ENCODE measurements at regions not wholly inside any gene's neighbourhood (a gene's known extent, or its start where the extent isn't known, plus 50 kb on each side); places are given as distances from the start of the nearest gene placed in this dataset.
"Not testable (repeated sequence)": the region's sequence is repeated elsewhere in the genome, so short reads cannot be mapped to it uniquely, and the experiment has no call there.

DNA sequence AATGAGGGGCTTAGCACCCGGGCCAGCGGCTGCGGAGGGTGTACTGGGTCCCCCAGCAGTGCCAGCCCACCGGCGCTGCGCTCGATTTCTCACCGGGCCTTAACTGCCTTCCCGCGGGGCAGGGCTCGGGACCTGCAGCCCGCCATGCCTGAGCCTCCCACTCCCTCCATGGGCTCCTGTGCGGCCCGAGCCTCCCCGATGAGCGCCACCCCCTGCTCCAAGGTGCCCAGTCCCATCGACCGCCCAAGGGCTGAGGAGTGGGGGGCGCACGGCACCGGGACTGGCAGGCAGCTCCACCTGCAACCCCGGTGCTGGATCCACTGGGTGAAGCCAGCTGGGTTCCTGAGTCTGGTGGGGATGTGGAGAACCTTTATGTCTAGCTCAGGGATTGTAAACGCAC, 85.0 kb upstream of the TSC22D2 start:
- TF ChIP-seq POLR2A (IDR thresholded peaks at IDR 0.05) = not testable (repeated sequence)
- TF ChIP-seq, protein P1, sequence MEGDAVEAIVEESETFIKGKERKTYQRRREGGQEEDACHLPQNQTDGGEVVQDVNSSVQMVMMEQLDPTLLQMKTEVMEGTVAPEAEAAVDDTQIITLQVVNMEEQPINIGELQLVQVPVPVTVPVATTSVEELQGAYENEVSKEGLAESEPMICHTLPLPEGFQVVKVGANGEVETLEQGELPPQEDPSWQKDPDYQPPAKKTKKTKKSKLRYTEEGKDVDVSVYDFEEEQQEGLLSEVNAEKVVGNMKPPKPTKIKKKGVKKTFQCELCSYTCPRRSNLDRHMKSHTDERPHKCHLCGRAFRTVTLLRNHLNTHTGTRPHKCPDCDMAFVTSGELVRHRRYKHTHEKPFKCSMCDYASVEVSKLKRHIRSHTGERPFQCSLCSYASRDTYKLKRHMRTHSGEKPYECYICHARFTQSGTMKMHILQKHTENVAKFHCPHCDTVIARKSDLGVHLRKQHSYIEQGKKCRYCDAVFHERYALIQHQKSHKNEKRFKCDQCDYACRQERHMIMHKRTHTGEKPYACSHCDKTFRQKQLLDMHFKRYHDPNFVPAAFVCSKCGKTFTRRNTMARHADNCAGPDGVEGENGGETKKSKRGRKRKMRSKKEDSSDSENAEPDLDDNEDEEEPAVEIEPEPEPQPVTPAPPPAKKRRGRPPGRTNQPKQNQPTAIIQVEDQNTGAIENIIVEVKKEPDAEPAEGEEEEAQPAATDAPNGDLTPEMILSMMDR (IDR thresholded peaks at IDR 0.05) = not testable (repeated sequence)
